ENCODE measurements at regions not wholly inside any gene's neighbourhood (a gene's known extent, or its start where the extent isn't known, plus 50 kb on each side); places are given as distances from the start of the nearest gene placed in this dataset.
"Not testable (repeated sequence)": the region's sequence is repeated elsewhere in the genome, so short reads cannot be mapped to it uniquely, and the experiment has no call there.

GRCh38 chr17:64776720-64777414, 114.8 kb upstream of the SMURF2 start:
- H3K27ac ChIP-seq (ENCODE audit: extremely low read depth, low read depth, low read length); H3K4me1 ChIP-seq (ENCODE audit: control insufficient read depth, insufficient read depth, low read length); H3K36me3 ChIP-seq (ENCODE audit: control insufficient read depth in 2 of 2, insufficient read depth in 1 of 2, low read length in 2 of 2); H3K4me3 ChIP-seq (ENCODE audit: low read depth, low read length); H3K9me3 ChIP-seq (ENCODE audit: control insufficient read depth, insufficient read depth, low read depth, low read length): not testable (repeated sequence)
- ChIA-PET POLR2A (interaction anchor here (0.6 to 1.0 kb wide), 3 partner anchors 61 to 346 kb away, joined by 3 to 6 read pairs (median 5); no protein-coding TSS in a partner anchor), CTCF (interaction anchor here (0.6 to 1.8 kb wide), 24 partner anchors 8 to 1900 kb away, joined by 3 to 10 read pairs (median 3); partner anchors contain the start of gene SMURF2)
- TF ChIP-seq HIC1 (tag by site-specific recombination; IDR thresholded peaks at IDR 0.05): peak; percentile 58
- peak; percentile 87 for TF ChIP-seq ZNF660 (tag by site-specific recombination; IDR thresholded peaks at IDR 0.05)
- TF ChIP-seq ZIC2 (tag by site-specific recombination; IDR thresholded peaks at IDR 0.05): peak; percentile 61
- TF ChIP-seq ZNF223 (tag by site-specific recombination; IDR thresholded peaks at IDR 0.05): peak; percentile 99
- TF ChIP-seq ZFP37 (tag by site-specific recombination; IDR thresholded peaks at IDR 0.05): peak; percentile 82
- TF ChIP-seq ZNF324 (tag by site-specific recombination; IDR thresholded peaks at IDR 0.05): 0 out of 2 replicates have a peak, but pooled peaks have one; percentile 33
- TF ChIP-seq ZNF501 (tag by site-specific recombination; IDR thresholded peaks at IDR 0.05): peak; percentile 90
- peak; percentile 40; the same call in 1 of the 2 replicates for TF ChIP-seq KLF9 (tag by site-specific recombination; IDR thresholded peaks at IDR 0.05; ENCODE audit: low read depth)
- TF ChIP-seq KLF1 (tag by site-specific recombination; IDR thresholded peaks at IDR 0.05): peak; percentile 30; the same call in 1 of the 2 replicates
- 0 out of 2 replicates have a peak, but pooled peaks have one; percentile 24 for TF ChIP-seq ZNF843 (tag by site-specific recombination; IDR thresholded peaks at IDR 0.05)
- peak; percentile 84 for TF ChIP-seq ZXDB (tag by site-specific recombination; IDR thresholded peaks at IDR 0.05)
- TF ChIP-seq ZNF341 (tag by site-specific recombination; IDR thresholded peaks at IDR 0.05; ENCODE audit: low read depth): peak; percentile 95
- peak; percentile 65 for TF ChIP-seq ZBTB17 (tag by site-specific recombination; IDR thresholded peaks at IDR 0.05)
- peak; percentile 26; the same call in 1 of the 2 replicates for TF ChIP-seq SP2 (tag by site-specific recombination; IDR thresholded peaks at IDR 0.05)
- TF ChIP-seq ZNF10 (tag by site-specific recombination; IDR thresholded peaks at IDR 0.05): 0 out of 2 replicates have a peak, but pooled peaks have one; percentile 15
- TF ChIP-seq ZNF394 (tag by site-specific recombination; IDR thresholded peaks at IDR 0.05; ENCODE audit: borderline replicate concordance): peak; percentile 37; the same call in 1 of the 2 replicates
- peak; percentile 64; the same call in 1 of the 2 replicates for TF ChIP-seq ZNF2 (tag by site-specific recombination; IDR thresholded peaks at IDR 0.05)
- TF ChIP-seq ZNF654 (tag by site-specific recombination; IDR thresholded peaks at IDR 0.05; ENCODE audit: low read depth): peak; percentile 64
- peak; percentile 75 for TF ChIP-seq ZNF692 (tag by site-specific recombination; IDR thresholded peaks at IDR 0.05)
- peak; percentile 83 for TF ChIP-seq CTCF (tag by site-specific recombination; IDR thresholded peaks at IDR 0.05)
- peak; percentile 69 for TF ChIP-seq ZNF335 (tag by site-specific recombination; conservative IDR thresholded peaks at IDR 0.05)
- peak; percentile 68 for TF ChIP-seq PATZ1 (tag by site-specific recombination; IDR thresholded peaks at IDR 0.05)
- peak; percentile 70 for TF ChIP-seq GLIS1 (tag by site-specific recombination; IDR thresholded peaks at IDR 0.05)
- TF ChIP-seq ZFP69B (tag by site-specific recombination; IDR thresholded peaks at IDR 0.05): peak; percentile 29; the same call in 1 of the 2 replicates
- TF ChIP-seq KLF8 (tag by site-specific recombination; IDR thresholded peaks at IDR 0.05): peak; percentile 52; the same call in 1 of the 2 replicates
- TF ChIP-seq ZNF600 (tag by site-specific recombination; IDR thresholded peaks at IDR 0.05): peak; percentile 45; the same call in 1 of the 2 replicates
- TF ChIP-seq GLIS2 (tag by site-specific recombination; IDR thresholded peaks at IDR 0.05): peak; percentile 83
- peak; percentile 55 for TF ChIP-seq SP7 (tag by site-specific recombination; IDR thresholded peaks at IDR 0.05)
- peak; percentile 86 for TF ChIP-seq ZSCAN30 (tag by site-specific recombination; IDR thresholded peaks at IDR 0.05)
- 0 out of 2 replicates have a peak, but pooled peaks have one; percentile 19 for TF ChIP-seq ZBTB20 (tag by site-specific recombination; IDR thresholded peaks at IDR 0.05)
- TF ChIP-seq SP3 (tag by site-specific recombination; IDR thresholded peaks at IDR 0.05): peak; percentile 40; the same call in 1 of the 2 replicates
- TF ChIP-seq ZNF548 (tag by site-specific recombination; IDR thresholded peaks at IDR 0.05): peak; percentile 98
